Brain microvascular endothelial cell (primary cell): ENCODE measurements at regions not wholly inside any gene's neighbourhood (a gene's known extent, or its start where the extent isn't known, plus 50 kb on each side); places are given as distances from the start of the nearest gene placed in this dataset.

Experiments
- DNase-seq: peaks from one replicate; pipeline ENCODE4 v3.0.0-alpha.2; 2020
- H3K27ac ChIP-seq: fragments of 250-450 bp; sonication (Bioruptor Pico); 2 replicates; pipeline ENCODE4 v1.5.1; 2020; ENCODE audit warnings: mild to moderate bottlenecking, moderate library complexity
- H3K27me3 ChIP-seq: fragments of 250-450 bp; sonication (Bioruptor Pico); replicated peaks from 2 replicates; pipeline ENCODE4 v1.5.1; 2020; ENCODE audit warnings: mild to moderate bottlenecking
- H3K36me3 ChIP-seq: fragments of 250-450 bp; sonication (Bioruptor Pico); replicated peaks from 2 replicates; pipeline ENCODE4 v1.5.1; 2020; ENCODE audit warnings: mild to moderate bottlenecking
- H3K4me3 ChIP-seq: 2 replicates; pipeline ENCODE4 v1.5.1; 2011; ENCODE audit warnings: low read depth, mild to moderate bottlenecking, control low read depth, low read length, moderate library complexity
- in situ Hi-C: cut with HindIII; loops from 2 replicates; pipeline ENCODE4 v1.10.0; 2017; ENCODE audit warnings: low sequenced_read_pairs, low pct_ligation_motif_present
- TF ChIP-seq, protein P1 (sequence below): IDR thresholded peaks from 2 replicates; pipeline ENCODE4 v1.5.1; 2011; ENCODE audit warnings: low read depth, mild to moderate bottlenecking, moderate library complexity, low read length, control low read depth, inconsistent platforms; ENCODE audit errors: missing control alignments

DNA sequence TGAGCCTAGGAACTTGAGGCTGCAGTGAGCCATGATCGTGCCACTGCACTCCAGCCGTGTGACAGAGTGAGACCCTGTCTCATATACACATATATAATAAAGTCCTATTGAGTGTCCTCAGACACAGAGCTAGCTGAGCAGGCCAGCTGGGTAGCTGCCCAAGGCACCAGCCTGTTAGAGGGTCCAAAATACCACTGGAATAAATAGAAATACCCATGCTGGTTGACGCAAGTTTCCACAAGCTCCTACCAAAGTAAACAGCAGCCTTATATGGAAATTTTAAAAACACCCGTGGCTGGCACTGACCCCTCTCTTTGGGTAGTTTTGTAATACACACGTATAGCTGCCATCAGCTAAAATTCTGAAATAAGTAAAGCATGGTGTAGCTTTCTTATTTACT lies 348.6 kb downstream of the BCOR start:
- DNase-seq, result no peak
- in situ Hi-C loops, result no loop called here
- no peaks in the 10 kb centered on the region for H3K36me3 ChIP-seq
- H3K27ac ChIP-seq, result no peak overlapping the region
- H3K4me3 ChIP-seq, result no peak overlapping the region
- TF ChIP-seq, protein P1, sequence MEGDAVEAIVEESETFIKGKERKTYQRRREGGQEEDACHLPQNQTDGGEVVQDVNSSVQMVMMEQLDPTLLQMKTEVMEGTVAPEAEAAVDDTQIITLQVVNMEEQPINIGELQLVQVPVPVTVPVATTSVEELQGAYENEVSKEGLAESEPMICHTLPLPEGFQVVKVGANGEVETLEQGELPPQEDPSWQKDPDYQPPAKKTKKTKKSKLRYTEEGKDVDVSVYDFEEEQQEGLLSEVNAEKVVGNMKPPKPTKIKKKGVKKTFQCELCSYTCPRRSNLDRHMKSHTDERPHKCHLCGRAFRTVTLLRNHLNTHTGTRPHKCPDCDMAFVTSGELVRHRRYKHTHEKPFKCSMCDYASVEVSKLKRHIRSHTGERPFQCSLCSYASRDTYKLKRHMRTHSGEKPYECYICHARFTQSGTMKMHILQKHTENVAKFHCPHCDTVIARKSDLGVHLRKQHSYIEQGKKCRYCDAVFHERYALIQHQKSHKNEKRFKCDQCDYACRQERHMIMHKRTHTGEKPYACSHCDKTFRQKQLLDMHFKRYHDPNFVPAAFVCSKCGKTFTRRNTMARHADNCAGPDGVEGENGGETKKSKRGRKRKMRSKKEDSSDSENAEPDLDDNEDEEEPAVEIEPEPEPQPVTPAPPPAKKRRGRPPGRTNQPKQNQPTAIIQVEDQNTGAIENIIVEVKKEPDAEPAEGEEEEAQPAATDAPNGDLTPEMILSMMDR, result no peak
- H3K27me3 ChIP-seq, result no peaks in the 10 kb centered on the region

DNA sequence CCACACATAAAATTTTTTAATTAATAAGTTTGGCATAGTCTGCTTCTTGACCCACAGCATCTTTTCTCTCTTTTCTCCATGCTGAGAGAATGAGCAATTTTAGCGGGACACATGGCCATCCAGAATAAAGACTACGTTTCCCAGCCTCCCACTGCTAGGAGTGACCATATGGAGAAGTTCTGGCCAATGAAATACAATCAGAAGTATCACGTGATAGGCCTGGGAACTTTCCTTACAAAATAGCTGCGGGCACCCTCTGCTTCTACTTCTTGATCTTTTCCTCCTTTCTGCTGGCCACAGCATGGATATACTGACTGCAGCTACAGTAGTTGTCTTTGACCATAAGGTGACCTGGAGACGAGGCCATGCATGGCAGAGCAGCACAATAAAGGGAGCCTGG lies 348.0 kb downstream of the BCOR start:
- no peaks in the 10 kb centered on the region for H3K27me3 ChIP-seq
- H3K36me3 ChIP-seq, result no peaks in the 10 kb centered on the region
- DNase-seq, result no peak
- no peak overlapping the region for H3K27ac ChIP-seq
- in situ Hi-C loops, result no loop called here
- H3K4me3 ChIP-seq, result no peak overlapping the region
- TF ChIP-seq, protein P1, result no peak

DNA sequence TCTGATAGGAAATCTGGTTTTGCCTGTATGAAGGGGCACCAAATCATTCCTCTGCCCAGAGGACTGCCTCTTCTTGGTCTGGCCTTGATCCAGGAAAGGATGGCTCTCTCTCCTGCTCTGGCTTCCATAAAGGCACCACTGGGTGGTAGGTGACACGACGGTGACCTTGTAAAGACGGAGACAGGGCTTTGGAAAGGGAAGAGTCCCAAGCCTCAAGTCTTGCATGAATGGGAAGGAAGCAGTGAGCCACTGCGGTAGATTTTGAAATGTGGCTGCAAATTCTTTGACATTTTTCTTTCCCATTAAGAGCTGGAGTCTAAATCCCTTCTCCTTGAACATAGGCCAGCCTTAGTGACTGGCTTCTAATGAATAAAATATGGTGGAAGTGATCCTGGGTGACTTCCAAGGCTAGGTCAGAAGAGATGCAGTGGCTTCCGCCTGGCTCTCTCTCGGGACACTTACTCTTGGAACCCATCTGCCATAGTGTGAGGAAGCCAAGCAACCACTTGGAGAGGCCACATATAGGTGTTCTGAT lies 347.4 kb downstream of the BCOR start:
- H3K36me3 ChIP-seq, result no peaks in the 10 kb centered on the region
- no peak overlapping the region for H3K4me3 ChIP-seq
- DNase-seq, result no peak
- H3K27ac ChIP-seq, result no peak overlapping the region
- TF ChIP-seq, protein P1, result no peak
- no peaks in the 10 kb centered on the region for H3K27me3 ChIP-seq
- in situ Hi-C loops, result no loop called here

DNA sequence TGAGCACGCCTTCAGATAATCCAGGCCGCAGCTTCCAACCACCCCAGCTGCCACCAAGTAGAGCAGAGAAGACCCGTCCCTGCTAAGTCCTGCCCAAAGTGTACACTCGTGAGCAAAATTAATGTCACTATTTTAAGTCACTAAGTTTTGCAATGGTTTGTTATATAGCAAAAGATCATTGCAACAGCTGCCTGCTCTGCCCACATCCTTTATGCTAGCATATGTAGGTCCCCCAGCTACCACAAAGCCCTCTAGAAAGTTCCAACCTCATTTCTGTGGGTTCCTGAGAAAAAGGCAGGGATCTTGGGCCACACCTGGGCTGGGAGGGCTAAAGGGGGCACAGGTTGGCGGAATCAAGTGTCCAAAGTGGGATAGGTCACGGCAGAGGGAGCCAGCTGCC lies 346.9 kb downstream of the BCOR start:
- DNase-seq, result no peak

DNA sequence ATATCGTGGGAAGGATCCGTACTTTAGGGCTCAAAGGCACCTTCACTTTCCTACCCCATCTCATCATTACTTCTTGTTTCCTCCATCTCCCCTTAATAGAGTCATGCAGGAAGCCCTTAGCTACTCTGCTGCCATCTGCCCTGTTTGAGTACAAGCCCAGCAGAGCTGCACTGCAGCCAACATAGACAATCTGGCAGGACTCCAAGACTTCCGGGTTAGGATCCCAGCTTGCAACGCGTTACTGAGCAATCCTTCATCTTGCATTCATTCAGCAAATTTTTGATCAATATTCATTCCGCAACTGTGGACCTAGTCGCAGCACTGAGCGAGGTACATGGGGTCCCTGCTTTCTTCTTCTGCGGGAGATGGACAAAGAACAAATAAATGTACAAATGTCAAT lies 344.9 kb downstream of the BCOR start:
- H3K4me3 ChIP-seq, result no peak overlapping the region
- in situ Hi-C loops, result no loop called here
- H3K27ac ChIP-seq, result peak overlapping the region; percentile 46
- TF ChIP-seq, protein P1, result no peak
- no peaks in the 10 kb centered on the region for H3K36me3 ChIP-seq
- DNase-seq, result no peak
- no peaks in the 10 kb centered on the region for H3K27me3 ChIP-seq

More for the DNA sequence above, 346.9 kb downstream of the BCOR start:
- Histone ChIP-seq H3K36me3 (no peaks in the 10 kb centered on the region), H3K4me3 (no peak overlapping the region), H3K27me3 (no peaks in the 10 kb centered on the region), H3K27ac (no peak overlapping the region)
- in situ Hi-C loops, result no loop called here
- TF ChIP-seq, protein P1, result no peak
